Endothelial cell of umbilical vein (primary cell): ENCODE measurements at regions not wholly inside any gene's neighbourhood (a gene's known extent, or its start where the extent isn't known, plus 50 kb on each side); places are given as distances from the start of the nearest gene placed in this dataset.

ENCODE experiments used
- BruUV-seq: library from RNA; stranded (reverse); fragments of 400-500 nt; replicated peaks from 2 replicates; lab custom pipeline; 2021; lab: Mats Ljungman, UMichigan
- CTCF ChIA-PET: fragments of 300-600, 350-600 bp; sonication (Branson Sonifier 250); formaldehyde crosslinking; loops from one replicate; lab custom pipeline; 2021; ENCODE audit warnings: antibody characterized with exemption, inconsistent platforms; lab: Charles Lee
- POLR2A ChIA-PET: fragments of 300-600, 350-600 bp; sonication (Branson Sonifier 250); formaldehyde crosslinking; loops from one replicate; lab custom pipeline; 2021; ENCODE audit warnings: antibody characterized with exemption, inconsistent platforms; lab: Charles Lee
- DNase-seq: peaks from one replicate; pipeline ENCODE4 v3.0.0-alpha.2; 2011; ENCODE audit warnings: low read depth, low spot score
- FAIRE-seq: peaks from 2 replicates; lab custom pipeline; 2011; peaks lifted over from hg19 to GRCh38; lab: Jason Lieb, UNC
- H2AFZ ChIP-seq: 2 replicates; pipeline ENCODE4 v1.6.0; 2012; ENCODE audit warnings: low read depth, low read length, control low read depth, inconsistent platforms
- H3K27ac ChIP-seq: 2 replicates; pipeline ENCODE4 v1.5.1; 2011; ENCODE audit warnings: low read depth, mild to moderate bottlenecking, control low read depth, low read length, moderate library complexity; ENCODE audit not compliant: insufficient read depth
- H3K27me3 ChIP-seq, 2 experiments: 2 replicates each; pipeline versions ENCODE4 v1.6.0 to v1.6.1; 2011; ENCODE audit warnings: low read length in 2 of 2, mixed read lengths in 1 of 2; ENCODE audit not compliant: control insufficient read depth in 2 of 2, insufficient read depth in 2 of 2
- H3K36me3 ChIP-seq, 2 experiments: 2 replicates in 1 of 2; 3 replicates in 1 of 2; pipeline ENCODE4 v1.5.1; 2011; ENCODE audit warnings: low read length in 2 of 2, mild to moderate bottlenecking in 1 of 2, moderate library complexity in 1 of 2; ENCODE audit not compliant: control insufficient read depth in 2 of 2, insufficient read depth in 2 of 2; ENCODE audit errors: extremely low read depth in 1 of 2
- H3K4me1 ChIP-seq: 3 replicates; pipeline ENCODE4 v1.5.1; 2011; ENCODE audit warnings: mild to moderate bottlenecking, low read length; ENCODE audit not compliant: control insufficient read depth, insufficient read depth; ENCODE audit errors: extremely low read depth
- H3K4me2 ChIP-seq: 2 replicates; pipeline ENCODE4 v1.6.1; 2011; ENCODE audit warnings: low read length, control low read depth, mixed read lengths; ENCODE audit not compliant: insufficient read depth
- H3K4me3 ChIP-seq, 3 experiments: fragments of 200-600 bp in 1 of 3; sonication (generic), shearing (Covaris generic) in 1 of 3; replicated peaks in 1 of 3; 2 replicates each; pipeline ENCODE4 v1.5.1; 2011 to 2016; ENCODE audit warnings: control low read depth in 3 of 3, low read length in 3 of 3, mild to moderate bottlenecking in 2 of 3, inconsistent platforms in 1 of 3, low read depth in 1 of 3, moderate library complexity in 1 of 3; ENCODE audit not compliant: insufficient read depth in 1 of 3
- H3K79me2 ChIP-seq: 2 replicates; pipeline ENCODE4 v1.6.0; 2012; ENCODE audit warnings: low read length, inconsistent platforms; ENCODE audit not compliant: control insufficient read depth, insufficient read depth
- H3K9ac ChIP-seq: replicated peaks from 2 replicates; pipeline ENCODE3; 2011; ENCODE audit warnings: low read length, control low read depth; ENCODE audit not compliant: insufficient read depth; ENCODE audit errors: extremely low read depth
- H3K9me1 ChIP-seq: replicated peaks from 3 replicates; pipeline ENCODE4 v1.6.0; 2011; ENCODE audit warnings: mild to moderate bottlenecking, low read length; ENCODE audit not compliant: control insufficient read depth, insufficient read depth; ENCODE audit errors: extremely low read depth
- H3K9me3 ChIP-seq: replicated peaks from 2 replicates; pipeline ENCODE4 v1.5.1; 2012; ENCODE audit warnings: low read length, inconsistent platforms; ENCODE audit not compliant: control insufficient read depth, insufficient read depth
- H4K20me1 ChIP-seq: replicated peaks from 2 replicates; pipeline ENCODE3; 2011; ENCODE audit warnings: mild to moderate bottlenecking, low read length; ENCODE audit not compliant: control insufficient read depth, insufficient read depth; ENCODE audit errors: extremely low read depth
- CTCF ChIP-seq, 2 donors: IDR thresholded peaks; 1 replicate in 1 of 2; 2 replicates in 1 of 2; pipeline ENCODE4 v1.5.1; 2011; ENCODE audit warnings: low read length in 2 of 2, mild to moderate bottlenecking in 2 of 2, moderate library complexity in 2 of 2, control low read depth in 1 of 2, inconsistent platforms in 1 of 2, low read depth in 1 of 2; ENCODE audit not compliant: insufficient read depth in 1 of 2; ENCODE audit errors: extremely low read depth in 1 of 2
- EZH2 ChIP-seq: IDR thresholded peaks from 2 replicates; pipeline ENCODE4 v1.6.1; 2012; ENCODE audit warnings: borderline replicate concordance, low read depth, mild to moderate bottlenecking, moderate library complexity, low read length, inconsistent platforms; ENCODE audit not compliant: severe bottlenecking
- FOS ChIP-seq: IDR thresholded peaks from 2 replicates; pipeline ENCODE4 v1.6.1; 2011; ENCODE audit warnings: mild to moderate bottlenecking, low read length, moderate library complexity, borderline replicate concordance; ENCODE audit not compliant: insufficient read depth
- GATA2 ChIP-seq: IDR thresholded peaks from 2 replicates; pipeline ENCODE4 v1.7.0; 2011; ENCODE audit warnings: low read depth, mild to moderate bottlenecking, moderate library complexity, mixed read lengths, low read length; ENCODE audit not compliant: insufficient read length, insufficient read depth
- JUN ChIP-seq: IDR thresholded peaks from 2 replicates; pipeline ENCODE4 v1.6.1; 2011; ENCODE audit warnings: borderline replicate concordance, low read depth; ENCODE audit not compliant: insufficient read length, insufficient read depth
- MAX ChIP-seq: IDR thresholded peaks from 2 replicates; pipeline ENCODE4 v1.6.1; 2011; ENCODE audit not compliant: insufficient read depth, insufficient read length
- MYC ChIP-seq: IDR thresholded peaks from one replicate; pipeline ENCODE4 v1.6.1; 2011; ENCODE audit warnings: mild to moderate bottlenecking, low read depth, low read length
- POLR2A ChIP-seq: IDR thresholded peaks from 2 replicates; pipeline ENCODE4 v1.6.1; 2012; ENCODE audit warnings: low read depth, mild to moderate bottlenecking, control low read depth, low read length
- POLR2AphosphoS5 ChIP-seq: IDR thresholded peaks from 2 replicates; pipeline ENCODE4 v1.6.1; 2012; ENCODE audit warnings: low read depth, mild to moderate bottlenecking, control low read depth, low read length, moderate library complexity; ENCODE audit not compliant: insufficient read depth
- dilution Hi-C: fragments of 300-500 bp; cut with MboI; formaldehyde crosslinking; loops from one replicate; pipeline ENCODE4 v1.15.0; 2019; ENCODE audit warnings: low sequenced_read_pairs; ENCODE audit not compliant: extremely low pct_ligation_motif_present
- intact Hi-C: fragments of 100-400 bp; cut with micrococcal nuclease; formaldehyde crosslinking; loops from one replicate; pipeline ENCODE4 v1.10.0; 2022

- TF ChIP-seq JUN = no peak
- no peak for TF ChIP-seq POLR2A
- no peak for TF ChIP-seq MYC
- TF ChIP-seq CTCF (IDR thresholded peaks at IDR 0.05; ENCODE audit: extremely low read depth in 1 of 2, insufficient read depth in 1 of 2, low read depth in 1 of 2, low read length in 2 of 2) = no peak
- no peak for TF ChIP-seq EZH2
- no peak for TF ChIP-seq MAX
- TF ChIP-seq POLR2AphosphoS5 = no peak
- TF ChIP-seq GATA2 = no peak
- TF ChIP-seq FOS = no peak
- no TSS peak for BruUV-seq
- DNase-seq (no peak), FAIRE-seq (no peak)
- Histone ChIP-seq H2AFZ (no peak overlapping the region), H3K36me3 (no peaks in the 10 kb centered on the region), H3K4me2 (no peak overlapping the region), H3K9ac (no peak overlapping the region), H4K20me1 (no peaks in the 10 kb centered on the region), H3K4me1 (no peaks in the 10 kb centered on the region), H3K27me3 (peaks cover 0 to 4% of the 10 kb centered on the region in 2 experiments), H3K4me3 (no peak overlapping the region), H3K79me2 (no peaks in the 10 kb centered on the region), H3K9me1 (no peaks in the 10 kb centered on the region), H3K9me3 (no peaks in the 10 kb centered on the region), H3K27ac (no peak overlapping the region)
- dilution Hi-C loops = no loop called here
- ChIA-PET POLR2A (no interaction called here), CTCF (no interaction called here)
- intact Hi-C loops = loop anchor here (10.0 kb wide), 1 partner anchor 330 kb away; no protein-coding TSS in a partner anchor
These were observed 136.8 kb downstream of the TTC32 start for GRCh38 chr2:19764998-19765397.
